ENCODE measurements at regions not wholly inside any gene's neighbourhood (a gene's known extent, or its start where the extent isn't known, plus 50 kb on each side); places are given as distances from the start of the nearest gene placed in this dataset.
"Not testable (repeated sequence)": the region's sequence is repeated elsewhere in the genome, so short reads cannot be mapped to it uniquely, and the experiment has no call there.

GRCh38 chr16:60359412-60359811 is 1625.3 kb upstream of the GOT2 start:
- not testable (repeated sequence) for TF ChIP-seq CTCF (conservative IDR thresholded peaks at IDR 0.05; ENCODE audit: low read depth in 2 of 2); EZH2 (IDR thresholded peaks at IDR 0.05; ENCODE audit: low read depth, unreplicated experiment); REST (IDR thresholded peaks at IDR 0.05; ENCODE audit: unreplicated experiment)
